Fibroblast of lung (primary cell): ENCODE measurements at regions not wholly inside any gene's neighbourhood (a gene's known extent, or its start where the extent isn't known, plus 50 kb on each side); places are given as distances from the start of the nearest gene placed in this dataset.

Experiments used
- DNase-seq, 2 donors: peaks; one replicate each; pipeline versions ENCODE4 v3.0.0 to v3.0.0-alpha.2; 2010; ENCODE audit warnings: low read depth in 2 of 2
- H2AFZ ChIP-seq: 2 replicates; pipeline ENCODE4 v1.5.1; 2012; ENCODE audit warnings: low read length, control low read depth, inconsistent platforms
- H3K27ac ChIP-seq: 2 replicates; pipeline ENCODE4 v1.5.1; 2011; ENCODE audit warnings: low read length, control low read depth; ENCODE audit not compliant: insufficient read depth
- H3K27me3 ChIP-seq: 2 replicates; pipeline ENCODE4 v1.5.1; 2011; ENCODE audit warnings: mild to moderate bottlenecking, low read length; ENCODE audit not compliant: control insufficient read depth, insufficient read depth
- H3K36me3 ChIP-seq: 2 replicates; pipeline ENCODE4 v1.5.1; 2011; ENCODE audit warnings: low read length; ENCODE audit not compliant: control insufficient read depth, insufficient read depth
- H3K4me1 ChIP-seq: 2 replicates; pipeline ENCODE4 v1.5.1; 2011; ENCODE audit warnings: low read length; ENCODE audit not compliant: control insufficient read depth, insufficient read depth; ENCODE audit errors: extremely low read depth
- H3K4me2 ChIP-seq: 2 replicates; pipeline ENCODE4 v1.5.1; 2011; ENCODE audit warnings: low read length, control low read depth; ENCODE audit not compliant: insufficient read depth; ENCODE audit errors: extremely low read depth
- H3K4me3 ChIP-seq, 4 experiments: fragments of 200-600 bp in 1 of 4; sonication (generic) in 1 of 4; replicated peaks in 1 of 4; 2 replicates each; pipeline ENCODE4 v1.5.1; 2011 to 2016; ENCODE audit warnings: low read length in 4 of 4, low read depth in 3 of 4, mild to moderate bottlenecking in 3 of 4, control low read depth in 2 of 4, inconsistent platforms in 1 of 4, mixed read lengths in 1 of 4; ENCODE audit not compliant: insufficient read depth in 1 of 4; ENCODE audit errors: control extremely low read depth in 1 of 4
- H3K79me2 ChIP-seq: 2 replicates; pipeline ENCODE4 v1.5.1; 2012; ENCODE audit warnings: mild to moderate bottlenecking, low read length, inconsistent platforms; ENCODE audit not compliant: control insufficient read depth, insufficient read depth
- H3K9ac ChIP-seq: 2 replicates; pipeline ENCODE4 v1.5.1; 2011; ENCODE audit warnings: mild to moderate bottlenecking, low read length, control low read depth; ENCODE audit not compliant: insufficient read depth
- H3K9me3 ChIP-seq: 2 replicates; pipeline ENCODE4 v1.5.1; 2012; ENCODE audit warnings: low read depth, low read length; ENCODE audit not compliant: control insufficient read depth, insufficient read depth
- H4K20me1 ChIP-seq: 2 replicates; pipeline ENCODE4 v1.5.1; 2011; ENCODE audit warnings: low read length; ENCODE audit not compliant: control insufficient read depth, insufficient read depth; ENCODE audit errors: extremely low read depth
- EZH2 ChIP-seq: IDR thresholded peaks from 2 replicates; pipeline ENCODE4 v1.5.1; 2012; ENCODE audit warnings: low read length, control low read depth, mild to moderate bottlenecking; ENCODE audit errors: missing control alignments
- TF ChIP-seq, protein P1 (sequence below), 2 donors: IDR thresholded peaks in 1 of 2; conservative IDR thresholded peaks in 1 of 2; 1 replicate in 1 of 2; 2 replicates in 1 of 2; pipeline ENCODE4 v1.5.1; 2011 to 2012; ENCODE audit warnings: low read length in 2 of 2, control low read depth in 1 of 2, inconsistent platforms in 1 of 2, low read depth in 1 of 2, mild to moderate bottlenecking in 1 of 2

DNA sequence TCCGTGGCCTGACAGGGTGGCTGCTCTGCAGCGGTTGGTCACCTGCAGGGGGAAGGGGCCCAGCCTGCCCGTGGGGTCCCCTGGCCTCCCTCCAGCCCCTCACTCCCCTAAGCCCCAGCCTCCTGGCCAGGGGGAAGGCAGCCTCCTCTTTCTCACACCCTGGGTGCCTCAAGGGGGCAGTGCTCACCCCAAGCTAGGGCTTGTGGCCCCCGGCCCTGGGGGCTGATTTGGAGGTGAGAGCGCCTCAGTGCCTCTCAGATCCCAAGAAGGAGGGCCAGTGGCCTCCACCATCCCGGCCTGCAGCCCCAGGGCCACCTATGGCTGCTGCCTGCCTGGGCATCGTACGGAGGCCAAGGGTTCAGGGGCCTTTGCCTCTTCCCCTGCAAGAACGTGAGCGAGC is 66.4 kb upstream of the TTC34 start:
- H3K27me3 ChIP-seq = no peaks in the 10 kb centered on the region
- H3K9ac ChIP-seq = no peak overlapping the region
- no peak overlapping the region for H2AFZ ChIP-seq
- no peak overlapping the region for H3K27ac ChIP-seq
- no peak overlapping the region for H3K4me3 ChIP-seq
- H3K36me3 ChIP-seq = no peaks in the 10 kb centered on the region
- no peak for DNase-seq
- H3K9me3 ChIP-seq = no peaks in the 10 kb centered on the region
- no peak for TF ChIP-seq EZH2
- TF ChIP-seq, protein P1, sequence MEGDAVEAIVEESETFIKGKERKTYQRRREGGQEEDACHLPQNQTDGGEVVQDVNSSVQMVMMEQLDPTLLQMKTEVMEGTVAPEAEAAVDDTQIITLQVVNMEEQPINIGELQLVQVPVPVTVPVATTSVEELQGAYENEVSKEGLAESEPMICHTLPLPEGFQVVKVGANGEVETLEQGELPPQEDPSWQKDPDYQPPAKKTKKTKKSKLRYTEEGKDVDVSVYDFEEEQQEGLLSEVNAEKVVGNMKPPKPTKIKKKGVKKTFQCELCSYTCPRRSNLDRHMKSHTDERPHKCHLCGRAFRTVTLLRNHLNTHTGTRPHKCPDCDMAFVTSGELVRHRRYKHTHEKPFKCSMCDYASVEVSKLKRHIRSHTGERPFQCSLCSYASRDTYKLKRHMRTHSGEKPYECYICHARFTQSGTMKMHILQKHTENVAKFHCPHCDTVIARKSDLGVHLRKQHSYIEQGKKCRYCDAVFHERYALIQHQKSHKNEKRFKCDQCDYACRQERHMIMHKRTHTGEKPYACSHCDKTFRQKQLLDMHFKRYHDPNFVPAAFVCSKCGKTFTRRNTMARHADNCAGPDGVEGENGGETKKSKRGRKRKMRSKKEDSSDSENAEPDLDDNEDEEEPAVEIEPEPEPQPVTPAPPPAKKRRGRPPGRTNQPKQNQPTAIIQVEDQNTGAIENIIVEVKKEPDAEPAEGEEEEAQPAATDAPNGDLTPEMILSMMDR (conservative IDR thresholded peaks at IDR 0.05 in 1 of 2, IDR thresholded peaks at IDR 0.05 in 1 of 2; ENCODE audit: low read depth in 1 of 2, low read length in 2 of 2) = no peak
- no peaks in the 10 kb centered on the region for H3K4me1 ChIP-seq
- no peaks in the 10 kb centered on the region for H4K20me1 ChIP-seq
- H3K79me2 ChIP-seq = no peaks in the 10 kb centered on the region
- H3K4me2 ChIP-seq = no peak overlapping the region

DNA sequence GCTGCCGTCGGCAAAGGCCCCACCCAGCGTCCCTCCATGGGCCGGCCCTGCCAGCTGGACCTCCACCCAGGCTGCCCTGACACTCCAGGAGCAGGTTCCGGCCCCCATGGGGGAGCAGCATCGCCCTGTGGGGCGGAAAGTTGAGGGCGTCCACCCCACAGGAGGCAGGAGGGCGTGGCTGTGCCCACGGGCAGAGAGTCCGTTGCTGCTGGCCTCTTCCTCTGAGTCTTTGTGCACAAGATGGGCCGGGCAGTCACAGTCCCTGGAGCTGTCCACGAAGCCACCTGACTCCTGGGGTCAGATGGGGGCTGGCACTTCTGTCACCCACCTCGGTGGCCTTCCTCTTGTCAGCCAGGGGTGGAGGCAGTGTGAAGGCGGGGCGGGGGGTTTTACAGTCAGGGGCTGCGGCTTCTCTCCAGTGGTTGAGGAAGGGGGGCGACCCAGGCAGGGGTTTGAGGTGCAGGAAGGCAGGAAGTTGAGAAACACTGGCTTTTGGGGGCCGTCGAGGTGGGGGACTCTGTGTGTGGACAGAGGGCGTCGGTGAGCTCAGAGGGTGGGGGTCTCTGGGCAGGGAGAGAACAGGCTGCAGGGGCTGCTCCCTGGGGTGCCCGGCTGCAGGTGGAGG is 67.2 kb upstream of the TTC34 start:
- Histone ChIP-seq H3K4me1 (no peaks in the 10 kb centered on the region), H3K4me2 (no peak overlapping the region), H3K9me3 (no peaks in the 10 kb centered on the region), H2AFZ (no peak overlapping the region), H3K27me3 (no peaks in the 10 kb centered on the region), H4K20me1 (no peaks in the 10 kb centered on the region), H3K9ac (no peak overlapping the region), H3K27ac (no peak overlapping the region), H3K36me3 (no peaks in the 10 kb centered on the region), H3K4me3 (no peak overlapping the region), H3K79me2 (no peaks in the 10 kb centered on the region)
- TF ChIP-seq EZH2 = no peak
- TF ChIP-seq, protein P1 (conservative IDR thresholded peaks at IDR 0.05 in 1 of 2, IDR thresholded peaks at IDR 0.05 in 1 of 2; ENCODE audit: low read depth in 1 of 2, low read length in 2 of 2) = no peak
- no peak for DNase-seq

DNA sequence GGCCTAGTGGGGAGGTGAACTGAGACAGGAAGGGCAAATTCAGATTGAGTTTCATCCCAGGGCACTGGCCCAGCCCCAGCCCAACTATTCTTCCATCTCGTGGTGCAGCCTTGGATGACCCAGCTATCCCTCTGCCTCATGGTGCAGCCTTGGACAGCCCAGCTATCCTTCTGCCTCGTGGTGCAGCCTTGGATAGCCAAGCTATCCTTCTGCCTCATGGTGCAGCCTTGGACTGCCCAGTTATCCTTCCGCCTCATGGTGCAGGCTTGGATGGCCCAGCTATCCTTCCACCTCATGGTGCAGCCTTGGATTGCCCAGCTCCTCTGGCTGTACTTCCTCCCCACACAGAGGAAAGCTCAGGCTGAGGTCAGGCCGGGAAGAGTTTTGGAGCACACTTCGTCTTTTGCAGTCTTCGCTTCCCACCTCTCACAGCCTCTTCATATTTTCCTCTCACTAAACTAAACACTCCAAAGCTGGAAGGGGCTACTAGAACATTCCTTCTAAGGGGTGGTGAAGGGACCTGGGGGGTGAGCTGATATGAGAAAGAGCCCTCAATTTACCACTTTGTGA is 69.8 kb upstream of the TTC34 start:
- Histone ChIP-seq H3K79me2 (no peaks in the 10 kb centered on the region), H3K9me3 (no peaks in the 10 kb centered on the region), H3K4me3 (no peak overlapping the region), H3K36me3 (no peaks in the 10 kb centered on the region), H3K4me1 (no peaks in the 10 kb centered on the region), H2AFZ (no peak overlapping the region), H3K27ac (no peak overlapping the region), H3K9ac (no peak overlapping the region), H4K20me1 (no peaks in the 10 kb centered on the region), H3K4me2 (no peak overlapping the region), H3K27me3 (no peaks in the 10 kb centered on the region)
- DNase-seq = no peak
- TF ChIP-seq, protein P1 (conservative IDR thresholded peaks at IDR 0.05 in 1 of 2, IDR thresholded peaks at IDR 0.05 in 1 of 2; ENCODE audit: low read depth in 1 of 2, low read length in 2 of 2) = no peak
- no peak for TF ChIP-seq EZH2
